Neural progenitor cell (in vitro differentiated cells): ENCODE measurements at regions not wholly inside any gene's neighbourhood (a gene's known extent, or its start where the extent isn't known, plus 50 kb on each side); places are given as distances from the start of the nearest gene placed in this dataset.

Experiments used
- CTCF ChIP-seq: fragments of 200-600 bp; sonication (generic); IDR thresholded peaks from 2 replicates; pipeline ENCODE4 v1.5.1; 2017; ENCODE audit warnings: antibody characterized with exemption, mild to moderate bottlenecking
- EZH2 ChIP-seq: fragments of 200-600 bp; sonication (generic); IDR thresholded peaks from 2 replicates; pipeline ENCODE4 v1.6.1; 2017; ENCODE audit warnings: antibody characterized with exemption, mild to moderate bottlenecking, moderate library complexity
- EZH2phosphoT487 ChIP-seq: fragments of 200-600 bp; sonication (generic); IDR thresholded peaks from 2 replicates; pipeline ENCODE4 v1.6.1; 2017; ENCODE audit warnings: antibody characterized with exemption

GRCh38 chr3:35505181-35505580 lies 134.1 kb upstream of the ARPP21 start:
- no peak for TF ChIP-seq EZH2
- no peak for TF ChIP-seq CTCF
- peak; percentile 33 for TF ChIP-seq EZH2phosphoT487
